BJ (cell line): ENCODE measurements at regions not wholly inside any gene's neighbourhood (a gene's known extent, or its start where the extent isn't known, plus 50 kb on each side); places are given as distances from the start of the nearest gene placed in this dataset.
A peak's percentile ranks its signal among the peaks of the same experiment; 100 is the strongest.

Experiments
- CTCF ChIA-PET: fragments of 350-600 bp; formaldehyde crosslinking; extraction: SDS; loops from one replicate; lab custom pipeline; 2021; ENCODE audit warnings: antibody characterized with exemption, inconsistent platforms; lab: Yijun Ruan, JAX
- POLR2A ChIA-PET: fragments of 300-600 bp; sonication (Branson Sonifier 250); formaldehyde crosslinking; extraction: SDS; loops from one replicate; lab custom pipeline; 2021; ENCODE audit warnings: antibody characterized with exemption; lab: Charles Lee
- DNase-seq: peaks from one replicate; pipeline ENCODE4 v3.0.0-alpha.2; 2011; ENCODE audit warnings: low read depth
- H3K27me3 ChIP-seq: 2 replicates; pipeline ENCODE4 v1.6.0; 2011; ENCODE audit warnings: low read length; ENCODE audit not compliant: control insufficient read depth, insufficient read depth
- H3K36me3 ChIP-seq: 2 replicates; pipeline ENCODE4 v1.5.1; 2011; ENCODE audit warnings: low read length; ENCODE audit not compliant: control insufficient read depth, insufficient read depth
- H3K4me3 ChIP-seq: 2 replicates; pipeline ENCODE4 v1.5.1; 2011; ENCODE audit warnings: low read depth, mild to moderate bottlenecking, control low read depth, low read length
- CTCF ChIP-seq: IDR thresholded peaks from 2 replicates; pipeline ENCODE4 v1.5.1; 2011; ENCODE audit warnings: low read depth, mild to moderate bottlenecking, control low read depth, inconsistent platforms, low read length, moderate library complexity; ENCODE audit not compliant: insufficient read depth

- Histone ChIP-seq H3K36me3 (no peaks in the 10 kb centered on the region), H3K27me3 (no peaks in the 10 kb centered on the region), H3K4me3 (no peak overlapping the region)
- peak; percentile 99 for DNase-seq
- CTCF ChIA-PET, result interaction anchor here (1.1 to 2.4 kb wide), 2 partner anchors 17 to 19 kb away, joined by 4 to 15 read pairs; no protein-coding TSS in a partner anchor
- POLR2A ChIA-PET, result interaction anchor here (0.5 kb wide), 1 partner anchor 156 kb away, joined by 3 read pairs; no protein-coding TSS in a partner anchor
- TF ChIP-seq CTCF, result 0 out of 2 replicates have a peak, but pooled peaks have one; percentile 2
Observed at GRCh38 chr2:151032741-151033191, 228.9 kb downstream of the RBM43 start.

- DNase-seq, result no peak
- Histone ChIP-seq H3K27me3 (no peaks in the 10 kb centered on the region), H3K36me3 (no peaks in the 10 kb centered on the region), H3K4me3 (no peak overlapping the region)
- peak; percentile 17; the same call in 1 of the 2 replicates for TF ChIP-seq CTCF
- ChIA-PET POLR2A (no interaction called here), CTCF (interaction anchor here (0.6 to 2.4 kb wide), 3 partner anchors 21 to 318 kb away, joined by 3 to 15 read pairs (median 8); no protein-coding TSS in a partner anchor)
Observed at GRCh38 chr2:151030663-151031230, 230.9 kb downstream of the RBM43 start.

- ChIA-PET CTCF (interaction anchor here (0.6 to 1.1 kb wide), 2 partner anchors 22 to 101 kb away, joined by 3 to 4 read pairs; no protein-coding TSS in a partner anchor), POLR2A (interaction anchor here (0.6 kb wide), 1 partner anchor 18 kb away, joined by 4 read pairs; no protein-coding TSS in a partner anchor)
- Histone ChIP-seq H3K4me3 (no peak overlapping the region), H3K36me3 (no peaks in the 10 kb centered on the region), H3K27me3 (no peaks in the 10 kb centered on the region)
- DNase-seq, result peak; percentile 96
- TF ChIP-seq CTCF, result no peak
Observed at GRCh38 chr2:151029406-151030157, 232.1 kb downstream of the RBM43 start.

- no peak for DNase-seq
- TF ChIP-seq CTCF, result no peak
- ChIA-PET POLR2A (no interaction called here), CTCF (interaction anchor here (0.6 to 1.1 kb wide), 2 partner anchors 23 to 100 kb away, joined by 3 to 4 read pairs; no protein-coding TSS in a partner anchor)
- no peaks in the 10 kb centered on the region for H3K27me3 ChIP-seq
- H3K36me3 ChIP-seq, result no peaks in the 10 kb centered on the region
- H3K4me3 ChIP-seq, result no peak overlapping the region
Observed at GRCh38 chr2:151028691-151029176, 232.9 kb downstream of the RBM43 start.

GRCh38 chr2:151027151-151027550 lies 234.5 kb downstream of the RBM43 start:
- H3K27me3 ChIP-seq, result no peaks in the 10 kb centered on the region
- TF ChIP-seq CTCF, result no peak
- no peak overlapping the region for H3K4me3 ChIP-seq
- no peak for DNase-seq
- ChIA-PET POLR2A (no interaction called here), CTCF (no interaction called here)
- no peaks in the 10 kb centered on the region for H3K36me3 ChIP-seq
